HG03039 (cell line): ENCODE measurements at regions not wholly inside any gene's neighbourhood (a gene's known extent, or its start where the extent isn't known, plus 50 kb on each side); places are given as distances from the start of the nearest gene placed in this dataset.
"Not testable (repeated sequence)": the region's sequence is repeated elsewhere in the genome, so short reads cannot be mapped to it uniquely, and the experiment has no call there.

ENCODE experiments used
- ATAC-seq: cut with Tn5 transposase; IDR thresholded peaks from one replicate; pipeline ENCODE4 v1.9.1; 2021; ENCODE audit warnings: mild to moderate bottlenecking, moderate library complexity; ENCODE audit not compliant: unreplicated experiment

- peak; percentile 92 for ATAC-seq
Measured at GRCh38 chr4:132646186-132646585, 502.9 kb upstream of the PCDH10 start.

- ATAC-seq, result no peak
Measured at GRCh38 chr4:132651196-132651595, 497.9 kb upstream of the PCDH10 start.

- ATAC-seq, result no peak
Measured at GRCh38 chr4:132660181-132660580, 488.9 kb upstream of the PCDH10 start.

- ATAC-seq, result no peak
Measured at GRCh38 chr4:132662456-132662855, 486.6 kb upstream of the PCDH10 start.

- ATAC-seq, result no peak
Measured at GRCh38 chr4:132669786-132670185, 479.3 kb upstream of the PCDH10 start.

- ATAC-seq, result no peak
Measured at GRCh38 chr4:132670557-132670956, 478.5 kb upstream of the PCDH10 start.

GRCh38 chr4:132683957-132684356 is 465.1 kb upstream of the PCDH10 start:
- ATAC-seq, result no peak

GRCh38 chr4:132691026-132691425 is 458.1 kb upstream of the PCDH10 start:
- ATAC-seq, result no peak

- ATAC-seq, result no peak
Measured at GRCh38 chr4:132691668-132692067, 457.4 kb upstream of the PCDH10 start.

GRCh38 chr4:132694775-132695174 is 454.3 kb upstream of the PCDH10 start:
- ATAC-seq, result no peak

- not testable (repeated sequence) for ATAC-seq
Measured at GRCh38 chr4:132697505-132697904, 451.6 kb upstream of the PCDH10 start.

- ATAC-seq, result no peak
Measured at GRCh38 chr4:132707955-132708354, 441.1 kb upstream of the PCDH10 start.

GRCh38 chr4:132709056-132709455 is 440.0 kb upstream of the PCDH10 start:
- no peak for ATAC-seq

GRCh38 chr4:132710971-132711370 is 438.1 kb upstream of the PCDH10 start:
- ATAC-seq, result no peak

- ATAC-seq, result no peak
Measured at GRCh38 chr4:132737344-132737743, 411.8 kb upstream of the PCDH10 start.

GRCh38 chr4:132759199-132759780 is 389.8 kb upstream of the PCDH10 start:
- ATAC-seq, result no peak

GRCh38 chr4:132763465-132763864 is 385.6 kb upstream of the PCDH10 start:
- no peak for ATAC-seq

GRCh38 chr4:132767901-132768300 is 381.2 kb upstream of the PCDH10 start:
- no peak for ATAC-seq

GRCh38 chr4:132770776-132771175 is 378.3 kb upstream of the PCDH10 start:
- no peak for ATAC-seq

GRCh38 chr4:132792310-132792709 is 356.8 kb upstream of the PCDH10 start:
- ATAC-seq, result no peak

GRCh38 chr4:132797856-132798255 is 351.2 kb upstream of the PCDH10 start:
- ATAC-seq, result no peak

GRCh38 chr4:132809298-132810032 is 339.6 kb upstream of the PCDH10 start:
- no peak for ATAC-seq

GRCh38 chr4:132813061-132813460 is 336.0 kb upstream of the PCDH10 start:
- ATAC-seq, result not testable (repeated sequence)
